ENCODE measurements at regions not wholly inside any gene's neighbourhood (a gene's known extent, or its start where the extent isn't known, plus 50 kb on each side); places are given as distances from the start of the nearest gene placed in this dataset.

DNA sequence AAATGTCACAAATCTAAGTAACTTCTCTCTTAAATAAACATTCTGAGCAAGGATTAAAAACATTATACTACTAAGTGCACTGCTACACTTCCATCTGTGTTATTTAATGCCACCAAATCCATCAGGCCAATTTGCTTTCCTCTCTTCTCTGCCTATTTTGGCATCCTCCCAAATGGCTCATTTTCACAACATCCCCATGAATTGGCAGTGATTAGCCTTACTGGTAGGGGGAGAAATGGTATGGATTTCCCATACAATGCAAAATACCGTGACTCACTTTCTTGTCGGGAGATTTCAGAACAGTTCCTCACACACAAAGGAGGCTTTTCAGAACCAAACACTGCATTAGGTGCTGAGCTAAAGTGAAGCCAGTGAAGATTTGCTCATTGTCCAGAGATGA, 195.7 kb downstream of the MIS18A start (continued):
- TF ChIP-seq HOXA7 (CRISPR knock-in tag; IDR thresholded peaks at IDR 0.05) (no peak), FOSL2 (IDR thresholded peaks at IDR 0.05) (no peak), FOSL2 (CRISPR knock-in tag; IDR thresholded peaks at IDR 0.05) (no peak), RARB (CRISPR knock-in tag; IDR thresholded peaks at IDR 0.05) (no peak), EP300 (IDR thresholded peaks at IDR 0.05) (no peak), FOXS1 (CRISPR knock-in tag; IDR thresholded peaks at IDR 0.05) (no peak)
- TF ChIP-seq, protein P1, sequence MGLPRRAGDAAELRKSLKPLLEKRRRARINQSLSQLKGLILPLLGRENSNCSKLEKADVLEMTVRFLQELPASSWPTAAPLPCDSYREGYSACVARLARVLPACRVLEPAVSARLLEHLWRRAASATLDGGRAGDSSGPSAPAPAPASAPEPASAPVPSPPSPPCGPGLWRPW (IDR thresholded peaks at IDR 0.05): no peak
- TF ChIP-seq, protein P2, sequence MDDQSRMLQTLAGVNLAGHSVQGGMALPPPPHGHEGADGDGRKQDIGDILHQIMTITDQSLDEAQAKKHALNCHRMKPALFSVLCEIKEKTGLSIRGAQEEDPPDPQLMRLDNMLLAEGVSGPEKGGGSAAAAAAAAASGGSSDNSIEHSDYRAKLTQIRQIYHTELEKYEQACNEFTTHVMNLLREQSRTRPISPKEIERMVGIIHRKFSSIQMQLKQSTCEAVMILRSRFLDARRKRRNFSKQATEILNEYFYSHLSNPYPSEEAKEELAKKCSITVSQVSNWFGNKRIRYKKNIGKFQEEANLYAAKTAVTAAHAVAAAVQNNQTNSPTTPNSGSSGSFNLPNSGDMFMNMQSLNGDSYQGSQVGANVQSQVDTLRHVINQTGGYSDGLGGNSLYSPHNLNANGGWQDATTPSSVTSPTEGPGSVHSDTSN (IDR thresholded peaks at IDR 0.05): no peak

DNA sequence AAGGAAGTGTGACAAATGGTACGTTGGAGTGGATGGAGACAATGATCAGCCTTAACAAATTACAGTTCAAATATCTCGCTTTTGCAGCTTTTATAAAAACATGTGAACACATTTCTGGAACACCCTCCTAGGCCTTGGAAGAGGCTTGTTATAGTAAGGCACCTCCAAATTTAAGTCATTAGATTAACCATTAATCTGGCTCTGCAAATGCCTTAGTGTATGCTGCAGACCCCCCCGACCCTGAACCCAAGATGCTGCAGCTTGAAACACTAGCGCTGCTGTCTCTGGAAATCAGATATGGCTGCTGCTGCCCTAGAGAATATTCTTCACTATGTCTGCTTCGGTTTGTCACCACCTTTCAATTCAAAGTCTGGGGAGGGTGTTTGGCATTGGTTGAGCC, 196.4 kb downstream of the MIS18A start:
- TF ChIP-seq TFCP2L1 (CRISPR knock-in tag; IDR thresholded peaks at IDR 0.05) (no peak), CHD4 (IDR thresholded peaks at IDR 0.05; ENCODE audit: borderline replicate concordance) (no peak), POLR2AphosphoS2 (conservative IDR thresholded peaks at IDR 0.05; ENCODE audit: low read length) (no peak), SREBF2 (IDR thresholded peaks at IDR 0.05) (no peak), EHMT2 (IDR thresholded peaks at IDR 0.05; ENCODE audit: low read depth) (no peak), HEYL (CRISPR knock-in tag; IDR thresholded peaks at IDR 0.05) (no peak), MYC (IDR thresholded peaks at IDR 0.05; ENCODE audit: borderline replicate concordance, low read length) (no peak), PHF8 (IDR thresholded peaks at IDR 0.05; ENCODE audit: borderline replicate concordance, low read depth) (no peak), FOSL2 (IDR thresholded peaks at IDR 0.05) (no peak), FOSL2 (CRISPR knock-in tag; IDR thresholded peaks at IDR 0.05) (no peak), EP300 (IDR thresholded peaks at IDR 0.05) (no peak), RAD21 (conservative IDR thresholded peaks at IDR 0.05 in 1 of 2, IDR thresholded peaks at IDR 0.05 in 1 of 2) (no peak), ESRRA (IDR thresholded peaks at IDR 0.05; ENCODE audit: borderline replicate concordance, low read length) (no peak), ZNF302 (CRISPR knock-in tag; IDR thresholded peaks at IDR 0.05) (no peak), HOXB13 (CRISPR knock-in tag; IDR thresholded peaks at IDR 0.05; ENCODE audit: low read depth) (no peak), NFE2L2 (conservative IDR thresholded peaks at IDR 0.05; ENCODE audit: low read length) (no peak)
- TF ChIP-seq, protein P3, sequence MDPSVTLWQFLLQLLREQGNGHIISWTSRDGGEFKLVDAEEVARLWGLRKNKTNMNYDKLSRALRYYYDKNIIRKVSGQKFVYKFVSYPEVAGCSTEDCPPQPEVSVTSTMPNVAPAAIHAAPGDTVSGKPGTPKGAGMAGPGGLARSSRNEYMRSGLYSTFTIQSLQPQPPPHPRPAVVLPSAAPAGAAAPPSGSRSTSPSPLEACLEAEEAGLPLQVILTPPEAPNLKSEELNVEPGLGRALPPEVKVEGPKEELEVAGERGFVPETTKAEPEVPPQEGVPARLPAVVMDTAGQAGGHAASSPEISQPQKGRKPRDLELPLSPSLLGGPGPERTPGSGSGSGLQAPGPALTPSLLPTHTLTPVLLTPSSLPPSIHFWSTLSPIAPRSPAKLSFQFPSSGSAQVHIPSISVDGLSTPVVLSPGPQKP (IDR thresholded peaks at IDR 0.05; ENCODE audit: low read depth, low read length): no peak
- TF ChIP-seq, protein P4, sequence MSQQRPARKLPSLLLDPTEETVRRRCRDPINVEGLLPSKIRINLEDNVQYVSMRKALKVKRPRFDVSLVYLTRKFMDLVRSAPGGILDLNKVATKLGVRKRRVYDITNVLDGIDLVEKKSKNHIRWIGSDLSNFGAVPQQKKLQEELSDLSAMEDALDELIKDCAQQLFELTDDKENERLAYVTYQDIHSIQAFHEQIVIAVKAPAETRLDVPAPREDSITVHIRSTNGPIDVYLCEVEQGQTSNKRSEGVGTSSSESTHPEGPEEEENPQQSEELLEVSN (IDR thresholded peaks at IDR 0.05; ENCODE audit: borderline replicate concordance, low read depth): no peak
- TF ChIP-seq, protein P5, sequence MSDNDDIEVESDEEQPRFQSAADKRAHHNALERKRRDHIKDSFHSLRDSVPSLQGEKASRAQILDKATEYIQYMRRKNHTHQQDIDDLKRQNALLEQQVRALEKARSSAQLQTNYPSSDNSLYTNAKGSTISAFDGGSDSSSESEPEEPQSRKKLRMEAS (IDR thresholded peaks at IDR 0.05): no peak
- TF ChIP-seq, protein P6, sequence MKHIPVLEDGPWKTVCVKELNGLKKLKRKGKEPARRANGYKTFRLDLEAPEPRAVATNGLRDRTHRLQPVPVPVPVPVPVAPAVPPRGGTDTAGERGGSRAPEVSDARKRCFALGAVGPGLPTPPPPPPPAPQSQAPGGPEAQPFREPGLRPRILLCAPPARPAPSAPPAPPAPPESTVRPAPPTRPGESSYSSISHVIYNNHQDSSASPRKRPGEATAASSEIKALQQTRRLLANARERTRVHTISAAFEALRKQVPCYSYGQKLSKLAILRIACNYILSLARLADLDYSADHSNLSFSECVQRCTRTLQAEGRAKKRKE (CRISPR knock-in tag; IDR thresholded peaks at IDR 0.05; ENCODE audit: low read depth): no peak
- ATAC-seq (no peak), FAIRE-seq (no peak), DNase-seq (ENCODE audit: low read depth in 1 of 2, low spot score in 1 of 2) (no peak)
- H3K4me3 ChIP-seq: no peak overlapping the region
- POLR2A ChIA-PET: no interaction called here
- CTCF ChIA-PET: no interaction called here
- no peaks in the 10 kb centered on the region for H3K9me3 ChIP-seq
- H3K27ac ChIP-seq: no peak overlapping the region
- H3K4me2 ChIP-seq: no peak overlapping the region
- H3K4me1 ChIP-seq: no peaks in the 10 kb centered on the region
- WGBS (ENCODE audit: missing lambda C conversion rate): 24% methylated on average over 5 of the region's 5 CpGs

All from A549 (cell line).